Stimulated activated CD4-positive, alpha-beta T cell treated with anti-CD3 and anti-CD28 coated beads, Interleukin-12 subunit alpha, Interleukin-12 subunit beta, amount 100 ng/mL, for 4 hours (primary cell): ENCODE measurements at regions not wholly inside any gene's neighbourhood (a gene's known extent, or its start where the extent isn't known, plus 50 kb on each side); places are given as distances from the start of the nearest gene placed in this dataset.

Experiments used
- DNase-seq: peaks from one replicate; pipeline ENCODE4 v3.0.0-alpha.2; 2020

DNA sequence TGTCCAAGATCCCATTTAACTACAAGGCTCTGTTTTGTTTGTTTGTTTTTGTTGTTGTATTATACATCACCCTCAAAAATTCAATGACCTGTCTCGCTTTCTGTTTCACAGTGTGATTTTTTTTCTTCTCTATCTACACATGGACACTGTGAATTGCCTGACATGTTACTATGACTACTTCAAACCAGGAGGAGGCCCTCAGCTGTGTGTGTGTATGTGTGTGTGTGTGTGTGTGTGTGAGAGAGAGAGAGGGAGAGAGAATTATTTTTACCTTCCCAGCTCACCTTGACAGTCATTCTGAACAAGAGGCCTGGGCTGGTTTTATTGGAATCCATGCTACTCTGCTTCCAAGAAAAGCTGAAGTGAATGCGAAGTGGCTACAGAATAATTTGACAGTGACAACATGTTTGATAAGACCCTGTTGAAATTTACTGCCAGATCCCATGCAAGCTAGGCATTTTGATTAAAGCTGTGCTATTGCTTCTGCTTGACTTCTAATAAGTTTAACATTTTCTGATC lies 841.4 kb downstream of the NSUN3 start:
- no peak for DNase-seq

DNA sequence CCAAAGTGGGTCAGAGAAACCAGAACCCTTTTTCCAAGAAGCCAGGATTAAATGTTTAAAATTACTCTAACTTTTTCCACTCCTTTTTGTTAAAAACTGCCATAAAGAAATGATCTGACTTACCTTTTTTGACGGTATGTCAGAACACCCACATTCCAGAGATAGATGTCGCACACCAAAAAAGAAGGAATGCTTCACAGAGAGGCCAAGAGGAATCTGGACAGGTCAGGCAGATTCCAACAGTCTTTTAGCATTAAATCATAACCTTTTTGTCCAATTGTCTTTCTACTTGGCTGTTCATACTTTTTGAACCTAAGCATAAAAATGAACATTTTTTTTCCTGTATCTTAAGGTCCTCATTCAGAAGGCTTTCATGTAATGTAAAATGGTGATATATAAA lies 846.9 kb downstream of the NSUN3 start:
- no peak for DNase-seq

DNA sequence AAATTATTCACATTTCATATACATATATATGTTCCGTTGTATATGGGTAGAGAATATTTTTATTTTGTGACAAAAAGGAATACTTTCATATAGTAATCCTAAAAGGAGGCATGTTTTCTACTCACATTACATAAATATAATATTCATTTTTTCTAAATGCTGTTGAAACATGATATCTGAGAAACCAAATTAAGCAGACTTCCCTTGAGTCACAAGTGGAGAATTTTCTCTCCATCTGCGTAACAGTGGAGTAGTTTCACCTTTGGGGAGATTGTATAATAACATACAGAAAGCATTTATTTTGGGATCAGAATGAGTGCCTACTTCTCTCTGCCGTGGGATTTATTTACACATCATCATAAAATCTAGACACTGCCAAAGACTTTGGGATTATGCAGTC lies 849.8 kb downstream of the NSUN3 start:
- no peak for DNase-seq

DNA sequence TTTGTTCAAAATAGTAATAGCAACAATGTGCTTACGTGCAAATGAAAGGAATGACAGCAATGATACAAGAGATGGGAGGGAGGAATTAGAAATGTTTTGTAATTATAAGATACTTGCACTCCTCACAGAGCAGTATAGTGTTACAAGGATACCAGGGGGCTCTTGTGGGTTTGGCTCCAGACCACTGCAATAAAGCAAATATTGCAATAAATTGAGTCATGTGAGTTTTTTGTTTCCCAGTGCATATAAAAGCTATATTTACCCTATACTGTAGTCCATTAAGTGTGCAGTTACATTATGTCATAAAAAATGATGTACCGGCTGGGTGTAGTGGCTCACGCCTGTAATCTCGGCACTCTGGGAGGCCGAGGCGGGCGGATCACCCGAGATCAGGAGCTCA lies 864.3 kb downstream of the NSUN3 start:
- DNase-seq, result no peak

DNA sequence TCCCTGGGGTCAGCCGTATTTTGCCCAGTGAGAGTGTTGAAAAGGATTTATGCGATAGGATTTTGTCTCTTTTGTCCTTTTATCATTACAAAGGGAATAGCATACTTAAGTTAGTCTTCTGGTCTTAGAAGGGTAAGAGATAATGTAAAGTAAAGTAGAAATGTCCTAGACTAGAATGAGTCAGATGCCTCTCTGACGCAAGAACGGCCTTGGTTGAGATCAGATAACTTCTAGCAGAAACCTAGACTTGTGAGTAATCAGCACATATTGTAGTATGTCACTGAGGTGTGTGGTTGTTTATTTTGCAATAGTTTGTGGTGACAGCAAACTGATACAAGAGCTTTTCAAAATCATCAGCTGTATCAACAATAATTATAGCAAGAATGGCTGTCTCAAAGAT lies 866.1 kb downstream of the NSUN3 start:
- no peak for DNase-seq

DNA sequence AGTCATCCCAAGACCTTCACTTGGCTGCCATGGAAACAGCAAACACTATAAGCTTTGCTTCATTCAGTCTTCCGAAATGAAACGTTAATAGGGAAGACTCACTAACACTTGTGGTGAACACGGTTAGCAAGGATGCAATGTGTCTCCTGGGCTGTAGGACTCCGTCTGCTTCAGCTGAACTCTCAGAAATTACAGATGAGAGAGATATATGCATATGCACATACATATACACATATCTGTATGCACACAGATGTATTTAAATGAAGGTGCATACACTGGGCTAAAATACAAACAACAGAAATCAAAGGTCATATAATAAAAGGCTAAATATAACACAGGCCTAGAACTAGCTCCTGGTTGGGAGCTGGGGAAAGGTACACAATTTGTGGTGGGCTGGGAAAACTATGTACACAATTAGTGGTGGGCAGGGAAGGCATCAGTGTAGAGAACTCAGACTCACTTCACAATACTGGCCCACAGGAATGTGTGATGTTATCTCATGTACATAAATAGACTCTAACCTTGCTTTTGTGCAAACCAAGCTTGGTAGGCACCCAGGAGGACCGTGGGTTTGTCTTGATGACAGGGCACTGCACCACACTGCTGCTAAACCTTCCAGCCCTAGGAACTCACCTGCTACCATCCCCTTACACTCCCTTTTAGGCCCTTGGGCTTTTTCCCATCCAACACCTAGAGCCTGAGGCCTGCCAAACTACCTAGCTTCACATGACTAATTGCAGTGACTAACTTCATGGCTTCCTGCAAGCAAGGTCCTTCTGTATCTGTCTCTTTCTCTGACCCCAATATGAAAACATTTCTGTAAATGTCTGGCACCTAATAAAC lies 873.1 kb downstream of the NSUN3 start:
- DNase-seq, result no peak

DNA sequence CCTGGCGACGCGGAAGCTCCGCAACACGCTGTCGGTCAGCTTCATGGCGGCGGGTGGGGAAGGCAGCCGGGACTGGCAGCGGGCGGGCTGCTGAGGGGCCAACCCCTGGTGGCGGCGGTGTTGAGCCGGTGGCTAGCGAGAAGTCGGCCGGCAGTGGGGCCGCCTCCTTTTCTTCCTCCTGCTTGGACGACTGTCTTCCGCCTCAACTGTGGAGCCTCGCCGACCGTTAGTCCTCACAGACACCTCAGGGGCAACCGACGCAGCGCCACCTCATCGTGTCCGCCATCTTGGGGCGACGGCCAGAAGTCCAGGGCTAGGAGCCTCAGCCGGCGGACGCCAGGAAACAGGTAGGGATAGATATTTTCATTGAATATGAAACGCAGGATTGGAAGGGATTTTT lies 875.1 kb downstream of the NSUN3 start:
- no peak for DNase-seq

DNA sequence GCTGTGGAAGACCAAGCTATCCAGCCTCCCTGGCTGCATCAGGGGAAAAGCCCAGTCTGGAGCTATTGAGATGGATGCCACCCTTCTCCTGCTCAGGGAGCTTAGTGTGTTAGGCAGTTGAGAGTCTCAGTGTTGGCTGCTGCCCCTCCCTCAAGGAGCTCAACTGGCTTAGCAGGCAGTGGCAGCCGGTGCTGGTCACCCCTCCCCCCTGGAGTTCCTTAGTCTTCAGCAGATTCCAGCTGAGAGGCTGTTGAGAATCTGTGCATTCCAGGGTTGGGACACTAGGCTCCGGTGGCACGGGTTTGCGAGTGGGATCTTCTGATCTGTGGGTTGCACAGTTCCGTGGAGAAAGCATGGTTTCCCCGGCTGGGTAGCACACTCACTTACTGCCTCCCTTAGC lies 883.8 kb downstream of the NSUN3 start:
- DNase-seq, result no peak

DNA sequence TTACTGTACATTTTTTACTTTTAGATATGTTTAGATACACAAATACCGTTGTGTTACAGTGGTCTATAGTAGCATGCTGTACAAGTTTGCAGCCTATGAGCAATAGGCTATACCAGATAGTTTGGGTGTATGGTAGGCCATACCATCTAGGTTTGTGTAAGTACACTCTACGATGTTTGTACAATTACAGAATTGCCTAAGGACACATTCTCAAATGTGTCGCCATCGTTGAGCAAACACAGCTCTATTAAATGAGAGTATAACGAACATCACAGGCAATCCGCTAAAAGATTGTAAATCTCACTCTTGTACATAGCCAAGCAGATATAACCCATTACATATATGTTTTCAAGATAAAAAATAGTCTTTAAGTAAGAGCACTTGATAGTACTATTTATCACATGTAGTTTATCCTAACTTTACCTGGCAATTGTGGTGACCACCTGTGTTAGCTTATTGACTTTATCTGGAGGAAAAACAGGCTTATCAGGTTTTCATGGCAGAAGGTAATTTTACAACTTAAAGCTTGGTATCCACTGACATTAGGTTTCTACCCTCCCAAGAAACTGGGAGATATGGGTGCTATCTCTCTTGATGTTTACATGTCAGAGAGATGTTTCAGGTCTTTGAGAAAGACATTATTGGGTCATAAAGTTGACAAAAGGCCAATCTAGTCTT lies 898.7 kb downstream of the NSUN3 start:
- no peak for DNase-seq

DNA sequence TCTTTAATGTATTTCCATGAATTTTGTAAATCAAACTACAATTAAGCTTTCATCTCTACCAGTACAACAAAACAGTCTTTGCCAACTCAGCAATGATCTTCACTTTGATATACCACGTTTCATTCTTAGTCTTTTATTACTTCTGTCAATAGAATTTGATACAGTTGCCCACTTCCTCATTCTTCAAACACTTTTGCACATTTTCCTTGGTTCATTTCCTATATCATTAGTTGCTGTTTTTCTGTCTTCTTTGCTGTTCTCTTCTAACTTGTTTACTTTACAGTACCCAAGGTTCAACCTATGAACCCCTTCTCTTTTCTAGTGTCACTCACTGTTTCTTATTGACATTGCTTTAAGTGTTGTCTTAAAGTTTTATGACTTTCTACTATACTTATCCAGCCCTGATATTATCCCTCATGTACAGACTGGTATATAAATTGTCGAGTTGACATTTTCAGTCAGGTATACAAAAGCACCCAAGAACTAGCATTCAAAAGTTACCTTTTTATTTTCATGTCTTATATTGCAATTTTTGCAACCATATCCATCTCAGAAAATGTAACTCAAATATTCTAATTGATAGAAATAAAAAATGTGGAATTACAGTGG lies 903.1 kb downstream of the NSUN3 start:
- DNase-seq, result no peak

DNA sequence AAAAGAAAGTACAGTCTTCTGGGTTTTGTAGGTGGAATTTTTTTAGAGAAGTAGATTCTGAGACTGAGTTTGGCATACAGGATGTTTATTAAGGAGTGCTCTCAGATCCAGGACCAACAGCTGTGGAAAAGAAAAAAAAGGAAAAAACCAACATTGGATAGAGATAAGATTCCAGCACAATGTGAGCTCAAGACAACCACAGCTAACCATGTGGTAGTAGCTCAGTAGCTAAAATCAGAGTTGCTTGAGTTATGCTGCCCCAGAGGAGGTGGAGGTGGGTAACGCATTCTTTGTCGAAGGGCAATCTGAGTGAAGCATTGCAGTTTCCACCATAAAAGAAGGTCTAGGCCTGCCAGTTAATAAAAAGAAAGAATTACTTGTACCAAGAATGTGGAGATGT lies 904.3 kb downstream of the NSUN3 start:
- no peak for DNase-seq

DNA sequence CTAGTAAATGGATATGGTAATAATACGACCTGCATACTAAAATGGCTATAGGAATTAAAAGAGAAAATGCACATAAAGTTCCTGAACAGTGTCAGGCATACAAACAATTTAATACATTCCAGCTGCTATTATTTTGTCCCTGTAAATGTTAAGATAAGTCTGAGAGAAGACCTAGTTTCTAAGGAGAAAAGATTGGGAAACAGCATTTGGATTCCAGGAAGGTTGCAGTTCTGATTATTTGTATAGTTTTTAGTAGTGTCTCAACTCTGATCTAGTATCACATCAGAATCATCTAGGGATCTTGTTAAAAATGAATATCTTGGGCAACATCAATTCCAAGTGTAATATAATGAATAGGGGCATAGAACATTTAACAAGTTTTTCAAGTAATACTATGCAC lies 905.7 kb downstream of the NSUN3 start:
- DNase-seq, result no peak

DNA sequence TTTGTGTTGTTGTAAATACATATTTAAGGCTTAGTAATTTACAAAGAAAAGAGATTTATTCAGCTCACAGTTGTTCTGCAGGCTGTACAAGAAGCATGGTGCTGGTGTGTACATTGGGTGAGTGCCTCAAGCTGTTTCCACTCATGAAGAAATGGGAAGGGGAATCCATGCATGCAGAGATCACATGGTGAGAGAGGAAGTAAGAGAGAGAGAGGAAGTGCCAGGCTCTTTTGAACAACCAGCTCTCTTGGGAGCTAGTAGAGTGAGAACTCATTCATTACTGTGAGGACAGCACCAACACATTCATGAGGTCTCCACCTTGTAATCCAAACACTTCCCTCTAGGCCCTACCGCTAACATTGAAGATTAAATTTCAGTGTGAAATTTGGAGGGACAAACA lies 909.2 kb downstream of the NSUN3 start:
- DNase-seq, result no peak

DNA sequence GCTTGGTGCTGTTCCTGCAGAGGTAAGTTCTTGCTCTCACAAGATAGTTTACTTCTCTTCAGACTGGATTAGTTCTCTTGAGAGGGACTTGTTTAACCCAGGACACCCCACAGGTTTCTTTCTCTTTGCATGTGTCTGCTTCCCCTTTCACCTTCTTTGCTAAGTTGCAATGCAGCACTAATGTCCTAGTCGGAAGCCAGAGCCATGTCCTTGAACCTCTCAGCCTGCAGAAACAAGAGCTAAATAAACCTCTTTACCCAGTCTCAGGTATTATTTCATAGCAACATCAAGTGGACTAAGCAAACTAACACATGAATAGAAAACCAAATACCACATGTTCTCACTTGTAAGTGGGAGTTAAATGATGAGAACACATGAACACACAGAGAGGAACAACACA lies 915.2 kb downstream of the NSUN3 start:
- DNase-seq, result no peak

DNA sequence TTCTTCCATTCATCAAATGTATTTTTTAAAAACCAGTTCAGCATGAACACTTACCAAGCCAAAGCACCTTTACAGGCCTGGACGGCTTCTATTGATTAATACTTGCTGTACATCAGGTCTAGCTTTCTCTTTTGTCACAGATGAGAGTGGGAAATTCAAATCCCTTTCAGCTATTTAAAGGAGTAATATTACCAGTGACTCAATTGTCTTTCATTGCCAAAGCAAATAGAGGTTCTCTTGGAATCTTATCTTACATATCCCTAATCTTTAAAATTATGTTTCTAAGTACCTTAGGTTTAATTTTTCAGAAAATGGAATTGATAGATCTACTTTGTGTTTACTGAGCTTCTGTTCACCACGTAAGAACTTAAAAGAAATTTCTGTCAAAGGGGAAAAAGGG lies 922.9 kb downstream of the NSUN3 start:
- DNase-seq, result no peak

DNA sequence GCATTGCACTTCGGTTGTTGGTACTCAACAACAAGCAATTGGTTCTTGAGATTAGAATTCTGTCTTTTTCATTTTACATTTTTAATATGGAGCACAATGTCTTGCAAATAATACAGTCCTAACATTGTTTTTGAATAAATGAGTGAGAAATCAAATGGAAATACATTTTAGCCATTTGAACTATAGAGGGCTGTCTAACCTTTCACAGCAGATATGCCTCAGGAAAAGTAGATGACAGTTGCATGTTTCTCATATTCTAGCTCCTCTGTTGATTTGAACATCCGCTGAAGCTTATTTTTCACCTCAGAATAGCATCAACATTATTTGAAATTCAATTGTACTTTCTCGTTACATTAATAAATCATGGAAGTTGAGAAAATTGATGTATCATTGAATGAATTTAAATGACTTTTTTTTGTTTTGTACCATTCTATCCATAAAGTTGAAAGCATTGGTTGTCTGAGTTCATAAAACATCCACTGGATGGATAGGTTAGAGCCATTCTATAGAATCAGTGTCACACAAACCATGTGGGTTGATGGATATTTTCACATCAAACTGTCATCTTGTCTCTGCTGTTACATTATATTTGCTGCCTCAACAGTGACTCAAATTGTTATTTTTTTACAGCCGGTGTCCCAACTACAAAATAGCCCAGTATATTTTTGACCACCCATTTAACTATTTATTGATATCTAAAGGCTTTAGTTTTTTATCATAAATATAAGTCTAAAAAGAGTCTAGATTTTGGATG lies 928.3 kb downstream of the NSUN3 start:
- no peak for DNase-seq

DNA sequence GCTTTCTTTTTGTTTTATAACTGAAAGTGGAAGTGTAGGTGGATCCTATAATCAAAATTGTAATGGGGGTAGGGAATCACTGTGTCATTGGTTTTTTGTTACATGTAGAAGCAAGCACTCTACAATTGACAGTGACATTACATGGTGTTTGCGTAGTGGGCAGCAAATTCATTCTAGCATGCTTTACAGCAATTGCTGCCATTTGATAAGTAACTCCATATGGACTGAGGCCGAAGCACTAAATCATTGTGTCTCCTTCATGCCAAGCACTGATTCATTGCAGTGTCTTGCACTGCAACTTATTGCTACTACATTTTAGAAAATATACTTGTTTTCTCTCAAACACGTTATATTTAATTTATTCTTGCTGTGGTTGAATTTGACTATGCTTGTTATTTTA lies 933.9 kb downstream of the NSUN3 start:
- no peak for DNase-seq

DNA sequence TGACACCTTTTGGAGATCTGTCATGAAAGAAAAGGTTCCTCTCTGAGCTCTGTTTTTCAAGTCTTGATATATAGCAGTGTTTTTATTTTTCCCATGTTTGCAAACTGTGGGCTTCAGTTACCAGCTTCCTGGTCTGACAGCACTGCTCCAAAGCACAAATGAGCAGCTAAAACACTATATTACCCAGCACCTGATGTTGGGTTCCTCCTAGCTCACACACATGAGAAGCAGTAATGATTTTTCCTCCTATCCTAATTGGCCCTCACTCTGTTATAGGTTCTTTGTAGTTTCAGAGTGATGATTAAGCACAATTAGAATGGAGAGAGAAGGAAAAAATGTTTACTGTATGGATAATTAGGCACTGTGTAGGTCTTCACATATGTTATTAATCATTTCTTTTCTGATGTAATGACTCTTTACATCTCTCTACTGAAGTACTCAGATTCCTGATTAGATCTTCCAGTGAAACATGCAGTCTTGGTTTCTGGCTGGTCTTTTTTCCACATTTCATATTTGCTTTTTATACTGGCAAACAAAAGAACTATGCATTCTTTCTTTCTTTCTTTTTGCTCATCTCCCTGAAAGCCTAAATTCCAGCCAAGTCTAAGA lies 939.7 kb downstream of the NSUN3 start:
- no peak for DNase-seq

DNA sequence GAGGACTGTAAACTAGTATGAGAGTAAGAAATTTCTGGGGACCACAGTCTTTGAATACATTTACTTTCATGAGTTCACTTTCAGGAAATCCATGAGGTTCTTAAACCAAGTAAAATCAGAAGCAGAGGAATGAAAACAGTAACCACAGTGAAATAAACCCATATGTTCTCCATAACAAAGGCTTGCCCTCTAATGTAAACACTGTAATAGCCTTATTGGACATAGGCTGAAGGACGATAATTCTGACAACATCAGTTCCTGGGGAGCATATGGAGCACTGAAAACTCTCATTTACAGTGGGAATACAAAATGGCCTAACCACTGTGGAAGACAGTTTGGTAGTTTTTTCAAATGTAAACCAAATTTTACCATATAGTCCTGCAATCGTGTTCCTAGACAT lies 965.8 kb downstream of the NSUN3 start:
- DNase-seq, result no peak

DNA sequence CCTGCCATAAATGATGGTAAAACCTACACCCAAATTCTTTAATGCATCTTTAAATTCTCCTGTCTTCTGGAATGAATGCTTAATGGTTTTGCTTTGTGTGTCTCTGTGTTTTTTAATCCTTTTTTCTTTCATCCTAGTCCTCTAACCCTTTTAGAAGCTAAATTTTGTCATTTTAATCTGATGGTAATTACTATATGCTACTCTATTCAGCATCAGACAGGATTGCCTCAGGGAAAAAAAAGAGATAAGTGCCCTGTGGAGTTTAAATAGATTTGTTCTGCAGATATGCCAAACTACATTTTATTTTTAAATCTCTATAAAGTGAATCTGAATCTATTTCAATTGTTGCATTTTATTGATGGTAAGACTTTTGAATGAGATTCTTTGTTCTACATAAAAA lies 966.8 kb downstream of the NSUN3 start:
- DNase-seq, result no peak

DNA sequence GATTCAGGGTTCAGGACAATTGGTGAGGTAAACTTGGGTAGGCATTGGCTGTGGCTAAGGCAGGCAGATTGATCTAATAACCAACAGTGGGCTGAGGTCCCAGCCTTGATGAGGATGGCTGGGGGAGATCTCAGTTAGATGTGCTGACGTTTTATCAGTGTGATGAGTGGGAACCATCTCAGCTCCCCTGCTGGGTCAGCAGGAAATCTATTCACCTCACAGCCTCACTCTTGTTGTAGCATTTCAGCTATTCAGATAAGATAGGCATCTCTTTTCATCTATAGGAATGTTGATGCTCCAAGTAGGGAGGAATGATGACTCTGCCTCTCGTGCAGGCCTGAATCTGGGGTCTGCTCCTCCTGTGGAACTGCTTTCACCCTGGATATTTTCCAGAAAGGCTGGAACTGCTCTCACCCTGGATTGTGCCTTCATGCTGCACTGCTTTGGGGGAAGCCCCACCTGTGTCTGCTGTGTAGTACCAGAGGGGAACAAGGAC lies 973.7 kb downstream of the NSUN3 start:
- DNase-seq, result no peak

DNA sequence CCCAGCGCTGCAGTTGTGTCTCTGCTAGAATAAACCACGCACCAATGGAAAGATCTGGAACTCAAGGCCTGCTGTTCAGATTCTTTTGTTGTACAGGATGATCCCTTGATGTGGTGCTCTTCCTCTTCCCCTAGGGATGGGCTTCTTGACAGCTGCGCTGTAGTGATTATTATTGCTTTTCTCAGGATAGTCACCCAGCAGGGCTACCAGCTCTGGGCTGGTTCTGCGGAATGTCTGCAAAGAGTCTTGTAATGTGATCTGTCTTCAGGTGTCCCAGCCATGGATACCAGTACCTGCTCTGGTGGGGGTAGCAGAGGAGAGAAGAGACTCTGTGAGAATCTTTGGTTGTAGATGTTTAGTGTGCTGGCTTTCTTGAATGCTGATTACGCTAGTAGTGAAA lies 974.2 kb downstream of the NSUN3 start:
- DNase-seq, result no peak

DNA sequence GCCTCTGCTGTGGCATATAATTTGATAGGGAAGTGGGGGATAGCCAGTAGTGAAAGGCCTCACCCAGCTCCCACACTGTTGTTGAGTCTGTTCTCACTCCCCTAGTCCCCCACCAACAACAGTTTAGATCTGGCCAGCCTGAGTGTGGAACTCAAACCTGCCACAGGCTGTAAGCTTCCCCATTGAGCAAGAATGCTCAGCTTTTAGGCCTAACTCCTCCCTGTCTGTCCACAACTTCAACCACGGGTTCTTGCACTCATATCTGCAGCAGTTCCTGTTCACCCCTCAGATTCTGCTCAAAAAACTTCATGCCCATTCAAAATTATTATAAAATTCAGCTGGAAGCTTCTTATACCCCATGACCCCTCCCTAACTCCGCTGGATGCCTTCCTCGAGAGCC lies 975.1 kb downstream of the NSUN3 start:
- no peak for DNase-seq
